ENCODE measurements at regions not wholly inside any gene's neighbourhood (a gene's known extent, or its start where the extent isn't known, plus 50 kb on each side); places are given as distances from the start of the nearest gene placed in this dataset.

DNA sequence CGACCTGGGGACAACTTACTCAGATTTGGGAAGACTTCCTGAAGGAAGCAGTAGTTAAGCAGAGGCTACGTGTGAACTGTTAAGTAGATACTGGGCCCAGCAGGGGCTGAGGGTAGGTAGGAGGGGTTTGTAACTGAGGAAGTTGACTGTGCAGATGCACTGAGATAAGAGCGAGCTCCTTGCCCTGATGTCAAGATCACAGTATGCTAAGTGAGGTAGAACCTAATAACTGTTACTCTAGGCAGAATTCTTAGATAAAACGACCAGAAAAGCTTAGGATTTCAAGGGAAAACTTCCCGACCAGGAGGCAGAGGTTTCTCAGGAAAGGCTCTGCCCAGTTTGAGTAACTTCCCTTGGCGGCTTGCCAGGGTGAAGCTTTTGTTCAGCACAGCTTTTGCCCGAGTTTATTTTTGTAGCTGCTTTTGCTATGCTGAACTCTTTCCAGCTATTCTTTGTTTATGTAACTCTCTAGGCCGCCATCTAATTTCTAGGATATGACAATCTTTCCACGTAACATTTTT, 632.1 kb downstream of the DIAPH3 start:
- DNase-seq, result no peak

DNA sequence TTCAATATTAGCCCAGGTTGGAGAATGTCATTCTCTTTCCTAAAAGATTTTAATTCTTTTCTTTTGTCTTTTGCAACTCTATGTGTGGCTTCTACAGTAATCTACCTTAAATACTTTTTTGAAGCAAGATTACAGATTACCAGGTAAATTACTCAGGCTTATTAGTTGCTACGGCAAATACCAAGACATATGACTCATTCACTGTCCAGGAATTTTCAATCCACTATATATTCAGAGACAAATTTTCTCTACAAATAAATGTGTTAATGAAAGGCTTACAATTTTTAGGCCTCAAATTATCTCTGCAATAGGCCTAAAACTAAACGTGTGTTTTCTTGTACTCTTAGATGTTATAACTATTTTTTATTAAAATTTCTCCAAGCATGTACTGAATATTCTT, 631.3 kb downstream of the DIAPH3 start:
- no peak for DNase-seq

DNA sequence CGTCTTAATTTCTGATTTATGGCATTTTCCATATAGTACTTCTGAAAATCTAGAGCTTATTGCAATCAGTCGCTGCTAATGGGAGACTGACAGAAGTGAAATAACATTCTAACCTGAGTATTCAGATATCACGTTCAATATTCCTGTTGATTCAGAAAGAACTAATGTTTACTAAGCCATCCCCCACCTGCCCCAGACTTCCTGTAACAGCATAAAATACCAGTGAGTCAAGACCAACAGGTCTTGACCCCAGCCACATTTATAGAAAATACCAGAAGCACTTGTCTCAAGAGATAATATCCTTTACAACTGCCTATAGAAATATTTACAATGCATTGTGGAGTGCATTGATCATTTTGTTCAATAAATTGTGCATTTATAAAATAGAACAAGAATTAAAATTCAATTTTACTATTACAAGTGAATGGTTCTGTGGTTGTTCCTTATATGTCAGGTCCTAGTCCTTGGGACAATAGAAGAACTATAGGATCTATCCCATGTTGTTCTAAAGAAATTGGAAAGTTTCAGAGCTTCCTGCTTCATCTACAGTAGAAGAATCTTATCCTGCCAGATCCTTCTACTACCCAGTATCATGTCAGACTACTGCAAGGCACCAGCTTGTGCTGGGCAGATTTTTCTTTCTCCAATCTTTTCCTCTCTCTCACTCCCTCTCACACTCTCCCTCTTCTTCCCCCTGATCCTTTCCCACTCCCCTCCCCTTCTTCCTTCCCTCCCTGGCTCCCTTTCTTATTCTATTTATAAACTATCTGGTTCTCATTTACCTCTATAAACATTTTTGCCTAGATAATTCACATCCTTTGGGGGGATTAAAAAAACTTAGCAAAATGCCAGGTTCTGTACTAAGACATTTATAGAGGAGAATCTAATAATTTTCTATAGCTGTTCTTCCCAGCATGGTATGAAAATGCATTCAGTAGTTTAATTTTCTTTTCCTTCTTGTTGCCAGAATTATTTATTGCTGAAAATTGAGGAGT, 629.9 kb downstream of the DIAPH3 start:
- no peak for DNase-seq

DNA sequence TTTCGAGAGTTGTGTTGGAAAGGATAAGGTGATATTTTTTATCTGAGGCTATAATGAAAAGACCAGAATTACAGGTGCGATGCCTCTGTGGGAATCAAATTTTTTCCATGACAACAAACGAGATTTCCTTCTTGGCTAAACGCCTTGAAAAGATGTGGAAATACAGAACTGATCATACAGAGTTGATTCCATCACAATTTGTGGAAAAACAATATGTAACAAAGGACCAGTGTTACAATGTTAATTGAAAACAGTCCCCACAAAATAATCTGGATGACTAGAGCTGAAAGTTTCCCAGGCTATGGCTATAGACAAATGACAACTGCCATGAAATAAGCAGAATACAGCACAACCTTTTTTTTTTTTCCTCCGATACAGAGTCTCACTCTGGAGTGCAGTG, 628.9 kb downstream of the DIAPH3 start:
- no peak for DNase-seq

DNA sequence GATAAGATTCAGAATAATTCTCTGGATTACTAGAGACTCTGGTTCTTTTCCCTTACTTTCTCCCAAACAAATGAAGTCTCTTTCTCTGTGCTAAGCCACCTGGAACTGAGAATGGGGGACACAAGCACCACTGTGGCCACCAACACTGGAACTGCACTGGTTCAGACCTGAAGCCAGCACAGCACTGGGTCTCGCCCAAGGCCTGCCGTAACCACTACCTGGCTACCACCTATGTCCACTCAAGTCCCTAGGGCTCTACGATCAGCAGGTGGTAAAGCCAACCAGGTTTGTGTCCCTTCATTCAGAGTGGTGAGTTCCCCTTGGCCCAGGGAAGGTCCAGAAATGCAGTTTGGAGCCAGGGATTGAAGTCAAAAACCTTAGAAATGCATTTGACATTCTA, 626.2 kb downstream of the DIAPH3 start:
- no peak for DNase-seq

DNA sequence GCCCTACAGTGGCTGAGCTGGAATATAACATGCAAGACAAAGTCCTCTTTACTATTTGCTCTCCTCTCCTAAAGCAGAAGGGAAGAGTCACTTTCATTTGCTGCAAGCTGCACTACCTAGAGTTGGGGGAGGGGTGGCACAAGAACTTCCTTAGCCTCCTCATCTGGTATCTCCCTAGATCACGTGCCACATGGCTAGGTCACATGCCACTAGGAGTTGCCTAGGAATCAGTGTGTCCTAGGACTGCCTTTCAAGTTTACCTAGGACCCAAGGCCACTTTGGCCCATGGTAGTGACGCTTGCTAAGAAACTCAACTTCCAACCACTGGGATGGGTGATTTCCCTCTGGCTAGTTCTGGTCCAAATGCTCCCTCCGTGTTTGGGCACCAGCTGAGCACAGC, 625.2 kb downstream of the DIAPH3 start:
- DNase-seq, result no peak

DNA sequence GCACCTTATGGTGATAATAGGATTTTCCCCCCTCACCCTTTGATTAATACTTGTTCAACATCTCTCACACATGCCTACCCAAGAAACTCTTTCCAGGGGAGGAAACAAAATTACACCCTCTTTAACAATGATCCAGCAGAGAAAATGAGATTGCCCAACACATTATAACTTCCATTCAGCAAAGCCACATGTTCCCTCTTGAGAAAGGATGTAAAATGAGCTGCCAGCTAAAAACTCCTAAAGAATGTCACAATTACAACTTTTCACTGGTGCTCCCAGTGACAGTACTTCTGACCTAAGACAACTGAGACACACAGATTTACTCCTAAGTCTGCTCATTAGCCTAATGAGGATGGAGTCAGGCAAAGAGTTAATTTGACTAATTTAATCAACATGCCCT, 621.4 kb downstream of the DIAPH3 start:
- no peak for DNase-seq

DNA sequence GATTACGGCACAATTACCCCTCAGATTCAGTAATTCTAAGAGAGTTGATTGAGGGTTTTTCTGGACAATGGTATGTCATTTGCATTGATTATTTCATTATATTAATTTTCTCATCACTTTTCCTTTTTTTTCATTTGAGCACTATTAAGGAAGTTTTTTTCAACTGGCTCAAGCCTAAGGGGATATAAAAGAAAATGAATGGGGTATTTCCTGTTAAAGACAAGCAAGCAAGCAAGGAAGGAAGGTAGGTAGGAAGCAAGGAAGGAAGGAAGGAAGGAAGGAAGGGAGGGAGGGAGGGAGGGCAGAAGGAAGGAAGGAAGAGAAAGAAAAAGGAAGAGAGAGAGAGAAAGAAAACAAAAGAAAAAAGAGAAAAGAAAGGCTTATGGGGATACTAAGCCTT, 620.3 kb downstream of the DIAPH3 start:
- DNase-seq, result no peak

DNA sequence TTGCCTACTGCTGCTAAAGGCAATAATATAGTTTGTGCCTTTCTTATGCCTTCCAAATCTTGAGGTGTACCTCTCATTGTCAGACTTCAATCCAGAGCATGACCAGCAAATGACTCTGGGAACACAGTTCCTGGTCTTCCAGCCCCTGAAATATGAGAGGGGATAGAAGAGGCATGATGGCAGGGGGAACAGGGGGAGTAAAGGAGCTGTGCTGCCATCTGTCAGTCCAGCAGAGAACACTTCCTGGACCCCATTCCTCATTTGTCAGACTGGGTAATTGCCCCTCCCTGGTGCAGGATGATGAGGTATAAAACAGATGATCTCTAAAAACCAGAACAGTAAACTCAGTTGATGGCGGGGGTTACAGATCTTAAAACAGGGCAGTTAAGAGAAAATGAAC, 618.7 kb downstream of the DIAPH3 start:
- DNase-seq, result no peak

DNA sequence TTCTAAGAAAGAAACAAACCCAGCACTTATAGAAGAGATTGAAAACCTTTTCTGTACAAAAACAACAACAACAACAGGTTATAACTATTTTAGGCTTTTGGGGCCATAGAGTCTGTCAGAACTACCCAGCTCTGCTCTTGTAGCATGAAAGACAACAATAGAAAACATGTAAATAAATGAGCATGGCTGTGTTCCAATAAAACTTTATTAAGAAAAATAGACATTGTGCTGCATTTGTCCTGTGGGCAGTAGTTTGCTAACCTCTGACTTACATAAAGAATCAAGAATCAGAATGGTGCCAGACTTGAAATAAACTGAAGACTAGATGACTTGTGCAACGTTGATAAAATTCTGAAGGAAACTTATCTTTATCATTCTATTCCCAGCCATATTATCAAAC, 617.5 kb downstream of the DIAPH3 start:
- no peak for DNase-seq

DNA sequence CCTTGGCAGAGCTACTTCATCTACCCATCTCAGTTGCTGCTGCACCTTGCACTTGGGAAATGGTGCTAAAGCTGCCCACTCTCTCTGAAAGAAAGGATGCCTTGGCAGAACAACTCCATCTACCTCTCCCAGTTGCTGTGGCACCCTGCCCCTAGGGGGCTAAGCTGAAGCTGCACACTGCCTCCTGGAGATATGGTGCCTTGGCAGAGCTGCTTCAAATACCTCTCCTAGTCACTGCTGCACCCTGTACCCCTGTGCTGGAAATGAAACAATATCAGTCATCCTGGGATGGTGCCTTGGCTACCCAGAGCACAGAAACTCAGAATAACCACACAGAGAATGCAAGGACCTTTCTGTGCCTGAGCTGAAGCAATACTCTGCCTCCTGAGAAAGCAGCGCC, 615.8 kb downstream of the DIAPH3 start:
- no peak for DNase-seq

DNA sequence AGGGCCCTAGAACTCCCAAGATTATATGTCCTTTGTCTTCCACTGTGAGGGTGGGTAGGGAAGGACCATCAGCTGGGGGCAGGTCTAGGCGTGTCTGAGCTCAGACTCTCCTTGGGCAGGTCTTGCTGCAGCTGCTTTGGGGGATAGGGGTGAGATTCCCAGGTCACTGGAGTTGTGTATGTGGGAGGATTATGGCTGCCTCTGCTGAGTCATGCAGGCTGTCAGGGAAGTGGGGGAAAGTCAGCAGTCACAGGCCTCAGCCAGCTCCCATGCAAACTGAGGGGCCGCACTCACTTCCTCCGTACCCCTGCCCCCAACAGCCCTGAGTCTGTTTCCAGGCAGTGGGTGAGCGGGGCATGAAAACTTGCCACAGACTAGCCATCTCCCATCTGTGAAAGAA, 600.8 kb downstream of the DIAPH3 start:
- DNase-seq, result no peak

DNA sequence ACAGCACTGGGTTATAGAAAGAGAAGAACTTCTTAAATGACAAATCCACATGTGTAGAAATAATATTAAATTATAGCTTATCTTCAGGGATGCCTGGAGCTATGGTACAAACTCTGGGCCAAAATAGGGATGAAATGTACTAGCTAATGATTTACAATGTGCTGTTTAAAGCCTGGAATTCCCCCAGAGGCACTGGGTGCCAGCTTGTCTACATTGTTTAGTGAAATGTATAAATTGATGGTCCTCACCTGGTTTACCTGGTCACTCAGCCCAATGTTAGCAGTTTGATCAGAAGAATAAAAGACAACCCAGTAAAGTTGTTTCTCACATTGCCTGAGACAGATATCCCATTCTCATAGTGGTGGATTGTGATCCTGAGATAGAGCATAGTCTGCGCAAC, 597.2 kb downstream of the DIAPH3 start:
- DNase-seq, result no peak

DNA sequence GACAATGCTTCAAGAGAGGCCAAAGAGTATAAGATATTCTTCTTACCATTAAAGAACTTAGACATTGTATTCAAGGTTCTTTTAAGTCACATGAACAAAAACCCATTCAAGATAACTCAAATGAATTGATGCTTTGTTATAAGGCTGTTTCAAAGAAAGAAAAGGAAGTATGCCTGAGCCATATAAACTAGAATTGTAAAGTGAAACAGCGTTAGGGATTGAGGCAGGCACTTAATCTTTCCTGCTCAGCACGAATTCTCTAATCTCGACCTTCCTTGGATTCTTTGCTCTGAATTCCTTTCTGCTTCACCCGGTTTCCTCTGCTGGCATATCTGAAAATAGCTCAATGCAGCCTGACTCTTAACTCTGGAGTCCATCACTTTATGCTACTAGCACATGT, 595.4 kb downstream of the DIAPH3 start:
- DNase-seq, result no peak

DNA sequence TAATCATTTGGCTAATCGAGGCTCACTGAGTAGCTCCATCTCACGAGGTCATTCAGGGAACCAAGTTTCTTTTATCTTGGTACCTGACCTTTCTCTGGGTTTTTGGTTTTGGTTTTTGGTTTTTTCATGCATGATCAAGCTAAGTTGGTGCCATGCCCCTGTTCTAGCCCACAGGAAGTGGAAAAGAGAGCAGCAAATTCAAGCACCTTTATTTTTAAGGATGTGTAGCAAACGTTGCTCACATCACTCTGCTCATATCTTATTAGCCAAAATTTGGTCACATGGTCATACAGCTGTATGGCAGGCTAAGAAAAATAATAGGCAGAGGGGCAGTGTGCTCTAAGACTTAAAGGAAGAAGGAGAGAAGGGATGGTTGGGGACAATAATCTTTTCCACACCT, 593.5 kb downstream of the DIAPH3 start:
- no peak for DNase-seq

DNA sequence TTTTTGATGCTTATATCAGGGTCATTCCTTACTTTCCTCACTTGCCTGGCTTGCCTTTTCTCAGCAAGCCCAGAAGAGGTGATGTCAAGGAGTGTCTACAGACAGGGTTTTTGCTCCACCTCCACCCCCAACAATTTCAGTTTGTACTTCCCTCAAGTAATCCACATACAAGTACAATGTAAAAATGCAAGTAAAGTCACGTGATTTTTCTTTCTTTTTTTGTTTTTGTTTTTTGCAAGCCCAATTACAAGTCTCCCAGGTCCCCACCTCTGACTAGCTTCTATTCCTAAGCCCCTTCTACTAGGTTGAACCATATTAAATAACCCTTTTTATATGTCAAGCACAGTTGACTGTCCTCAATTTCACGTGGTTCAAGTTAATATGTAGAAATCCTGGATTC, 579.6 kb downstream of the DIAPH3 start:
- DNase-seq, result no peak

DNA sequence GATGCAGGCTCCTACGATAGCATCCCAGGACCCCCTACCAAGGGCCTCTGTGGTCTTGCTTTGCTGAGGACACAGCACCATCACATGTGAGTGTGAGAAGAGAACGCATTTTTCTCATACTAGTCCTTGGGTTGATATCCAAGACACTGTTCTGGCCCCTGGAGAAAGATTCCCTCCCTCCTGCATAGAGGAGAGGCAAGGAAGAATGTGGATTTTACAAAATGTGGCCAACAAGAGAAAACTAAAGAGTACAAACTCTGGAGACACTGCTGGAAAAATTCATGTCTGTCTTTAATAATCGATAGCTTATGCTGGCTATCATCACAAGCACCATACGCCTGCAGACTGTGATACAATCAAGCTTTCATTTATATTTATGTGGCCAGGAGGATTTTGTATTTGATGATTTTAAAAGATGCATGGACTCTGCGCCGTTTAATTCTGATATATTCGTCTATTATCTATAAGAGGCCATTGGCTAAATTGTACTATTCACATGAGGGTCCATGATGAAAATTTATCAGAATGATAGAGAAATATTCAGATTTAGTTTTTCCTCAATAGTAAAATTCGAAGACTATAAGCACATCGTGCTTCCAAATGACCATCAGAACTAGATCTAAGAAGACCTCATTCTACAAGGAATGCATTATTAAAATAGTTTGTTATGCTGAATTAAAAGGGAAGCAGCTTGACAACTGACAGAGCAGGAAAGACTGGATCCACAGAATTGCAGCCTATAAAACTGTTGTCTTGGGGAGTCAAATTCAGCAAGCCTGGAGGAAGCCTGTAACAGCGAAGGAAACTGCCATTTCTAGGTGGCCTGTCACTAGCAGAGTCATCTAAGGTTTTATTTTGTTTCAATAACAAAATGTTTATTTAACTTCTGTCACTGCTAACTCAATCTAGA, 578.7 kb downstream of the DIAPH3 start:
- DNase-seq, result no peak

DNA sequence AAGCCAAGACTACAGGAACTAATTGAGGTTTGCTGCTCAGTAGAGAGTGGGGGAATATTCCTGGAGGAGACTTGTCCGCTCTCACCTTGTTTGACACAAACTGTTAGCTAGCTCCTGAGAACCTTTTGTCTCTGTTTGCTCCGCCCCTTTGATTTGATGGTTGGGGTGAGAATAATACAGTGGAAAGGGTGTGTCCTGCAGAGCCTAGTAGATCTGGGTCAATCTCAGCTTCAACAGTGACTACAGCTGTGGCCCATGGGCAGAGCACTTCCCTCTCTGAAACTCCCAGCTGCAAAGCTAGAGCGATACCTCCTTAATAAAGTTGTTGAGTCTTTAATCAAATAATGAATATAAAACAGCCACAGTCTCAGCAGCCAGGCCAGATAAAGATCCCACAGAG, 576.7 kb downstream of the DIAPH3 start:
- no peak for DNase-seq

DNA sequence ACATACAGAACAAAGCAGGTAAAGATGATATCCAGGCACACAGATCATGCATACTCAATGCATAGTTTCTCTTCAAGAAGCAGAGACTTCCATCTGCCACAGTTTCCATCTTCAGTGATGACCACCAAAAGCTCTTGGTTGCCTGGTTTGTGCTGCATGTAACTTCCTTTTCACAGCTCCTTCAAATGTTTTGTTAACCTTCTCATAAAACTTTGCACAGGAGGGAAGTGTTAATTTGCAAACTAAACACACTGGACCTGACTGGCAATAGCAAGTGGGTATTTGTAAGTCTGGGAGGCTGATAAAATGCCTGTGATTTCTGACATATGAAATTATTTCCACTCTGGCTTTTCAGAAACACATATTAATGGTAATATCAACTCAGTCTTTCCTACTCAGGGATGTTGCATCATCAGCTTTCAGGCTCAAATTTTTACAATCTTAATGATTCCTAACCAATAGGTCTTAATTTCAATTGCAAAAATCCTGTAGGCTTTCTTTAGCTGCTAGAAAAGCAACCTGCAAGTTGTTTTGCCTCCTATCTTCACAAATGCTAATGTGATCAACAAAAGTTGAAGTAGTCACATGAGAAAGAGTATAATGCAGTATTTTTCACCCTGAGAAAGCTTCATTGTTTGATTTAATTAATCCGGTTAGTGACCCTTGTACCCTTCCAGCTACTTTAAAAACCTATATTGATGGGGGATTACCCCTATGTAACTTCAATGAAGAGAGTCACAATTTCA, 575.6 kb downstream of the DIAPH3 start:
- DNase-seq, result no peak

DNA sequence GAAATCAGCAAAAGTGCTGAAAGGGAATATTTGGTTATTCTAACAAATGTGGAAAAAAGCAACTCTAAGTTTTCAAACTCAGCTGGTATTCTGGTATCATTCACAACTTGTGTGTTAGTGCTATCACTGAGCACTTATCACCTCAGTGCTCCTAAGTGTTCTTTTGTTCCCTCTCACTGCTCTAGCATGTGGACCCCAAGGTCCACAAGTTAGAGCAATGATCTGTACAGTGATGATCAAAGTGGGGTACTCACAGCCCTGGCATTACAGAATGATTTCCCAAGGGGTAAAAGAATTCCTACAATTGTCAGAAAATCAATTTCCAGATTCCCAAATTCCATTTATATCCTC, 575.0 kb downstream of the DIAPH3 start:
- DNase-seq, result no peak

DNA sequence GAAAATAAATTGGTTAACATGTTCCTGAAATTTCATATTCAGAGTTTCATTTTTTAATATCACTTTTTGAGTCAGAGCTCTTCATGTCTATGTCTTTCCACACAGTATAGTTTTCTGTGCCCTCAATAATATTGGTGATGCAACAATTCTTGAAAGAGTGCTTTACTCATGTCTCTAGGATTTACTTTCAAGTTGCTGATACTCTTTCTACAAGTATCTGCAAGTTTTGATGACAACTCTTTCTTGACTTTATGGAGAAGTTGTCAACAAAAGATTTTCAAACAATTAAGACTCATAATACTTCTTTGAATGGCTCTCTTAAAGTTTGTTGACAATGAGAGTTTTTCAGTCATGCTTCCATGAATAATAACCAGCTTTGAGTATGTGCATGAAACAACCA, 561.7 kb downstream of the DIAPH3 start:
- DNase-seq, result no peak

DNA sequence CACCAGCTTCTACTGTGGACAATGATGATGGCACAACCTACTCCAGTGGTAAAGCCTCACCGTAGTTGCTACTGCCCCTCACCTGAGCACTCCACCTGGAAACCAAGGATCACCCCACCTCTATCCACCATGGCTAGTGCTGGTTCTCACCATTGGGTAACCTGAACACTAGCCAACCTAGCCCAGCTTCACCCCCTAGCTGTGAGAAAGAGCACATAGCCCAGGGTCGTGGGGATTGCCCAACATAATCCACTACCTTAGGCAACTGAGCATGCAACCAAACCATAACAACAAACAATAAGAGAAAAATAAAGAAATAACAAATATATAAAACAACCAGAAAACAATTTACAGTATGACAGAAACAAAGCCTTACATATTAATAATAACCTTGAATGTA, 560.1 kb downstream of the DIAPH3 start:
- no peak for DNase-seq

DNA sequence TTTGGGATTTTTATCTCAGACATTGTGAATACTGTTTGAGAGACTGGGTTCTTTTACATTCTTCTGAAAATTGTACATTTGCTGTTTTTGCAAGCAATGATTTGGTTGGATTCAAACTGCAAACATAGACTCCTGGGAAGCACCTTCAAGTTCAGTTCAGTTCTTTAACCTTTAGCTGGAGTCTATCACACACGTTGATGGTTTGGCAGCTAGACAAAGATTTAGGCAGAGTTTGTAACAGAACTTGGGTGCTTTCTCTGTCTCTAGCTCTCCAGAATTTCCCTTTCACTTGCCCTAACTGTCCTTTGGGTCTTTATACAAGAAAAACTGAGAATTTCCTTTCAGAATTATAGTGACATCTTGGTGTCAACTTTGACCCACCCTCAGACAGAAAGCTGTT, 556.6 kb downstream of the DIAPH3 start:
- no peak for DNase-seq

Data from stimulated activated naive CD4-positive, alpha-beta T cell treated with Interleukin-2 at 50 U/mL for 16 hours (primary cell).